GM12878 (cell line): ENCODE measurements at regions not wholly inside any gene's neighbourhood (a gene's known extent, or its start where the extent isn't known, plus 50 kb on each side); places are given as distances from the start of the nearest gene placed in this dataset.
A peak's percentile ranks its signal among the peaks of the same experiment; 100 is the strongest.

Experiments
- BHLHE40 ChIP-seq, 2 experiments: fragments of 450-650 bp in 1 of 2; IDR thresholded peaks; 2 replicates each; pipeline ENCODE4 v1.6.1; 2011 to 2017; ENCODE audit warnings: low read depth in 2 of 2, borderline replicate concordance in 1 of 2, improper control_type of control experiment in 1 of 2, low read length in 1 of 2, mild to moderate bottlenecking in 1 of 2
- DPF2 ChIP-seq: fragments of 450-650 bp; IDR thresholded peaks from 2 replicates; pipeline ENCODE4 v1.6.1; 2017; ENCODE audit warnings: mild to moderate bottlenecking
- EP300 ChIP-seq, 2 experiments: fragments of 150-350 bp in 1 of 2; IDR thresholded peaks; 2 replicates each; pipeline ENCODE4 v1.6.1; 2011 to 2012; ENCODE audit warnings: low read depth in 2 of 2, low read length in 2 of 2, borderline replicate concordance in 1 of 2, improper control_type of control experiment in 1 of 2, inconsistent platforms in 1 of 2; ENCODE audit not compliant: control insufficient read depth in 1 of 2
- FOS ChIP-seq: IDR thresholded peaks from 3 replicates; pipeline ENCODE4 v1.6.1; 2011; ENCODE audit warnings: borderline replicate concordance; ENCODE audit not compliant: insufficient read length; ENCODE audit errors: extremely low read depth
- HDAC2 ChIP-seq: fragments of 200-600 bp; sonication (generic); IDR thresholded peaks from 2 replicates; pipeline ENCODE4 v1.6.1; 2017
- MEF2B ChIP-seq: fragments of 450-650 bp; IDR thresholded peaks from 2 replicates; pipeline ENCODE4 v1.6.1; 2018; ENCODE audit warnings: mild to moderate bottlenecking, moderate library complexity; ENCODE audit not compliant: partially characterized antibody, poor library complexity, severe bottlenecking
- NBN ChIP-seq: fragments of 450-650 bp; IDR thresholded peaks from 2 replicates; pipeline ENCODE4 v1.6.1; 2016
- NFIC ChIP-seq: IDR thresholded peaks from 2 replicates; pipeline ENCODE4 v1.6.1; 2012; ENCODE audit warnings: low read depth, mild to moderate bottlenecking, inconsistent platforms, low read length, moderate library complexity
- PAX8 ChIP-seq: fragments of 450-650 bp; IDR thresholded peaks from 2 replicates; pipeline ENCODE4 v1.6.1; 2017; ENCODE audit warnings: mild to moderate bottlenecking, moderate library complexity
- SMC3 ChIP-seq: IDR thresholded peaks from 2 replicates; pipeline ENCODE4 v1.6.1; 2011; ENCODE audit warnings: low read length, improper control_type of control experiment, borderline replicate concordance
- SPI1 ChIP-seq: IDR thresholded peaks from 2 replicates; pipeline ENCODE4 v1.6.1; 2011; ENCODE audit warnings: low read depth, mild to moderate bottlenecking, low read length, moderate library complexity, borderline replicate concordance; ENCODE audit not compliant: insufficient read depth
- STAT3 ChIP-seq: IDR thresholded peaks from 2 replicates; pipeline ENCODE4 v1.6.1; 2011; ENCODE audit warnings: low read depth, low read length, improper control_type of control experiment
- TF ChIP-seq, protein P1 (sequence below): fragments of 450-650 bp; formaldehyde crosslinking; IDR thresholded peaks from 2 replicates; pipeline ENCODE4 v1.4.0; 2020; ENCODE audit warnings: mild to moderate bottlenecking, moderate library complexity
- TF ChIP-seq, protein P2 (sequence below): fragments of 450-650 bp; IDR thresholded peaks from 2 replicates; pipeline ENCODE4 v1.6.1; 2017; ENCODE audit warnings: low read depth, mild to moderate bottlenecking, moderate library complexity
- TF ChIP-seq, protein P3 (sequence below): IDR thresholded peaks from 2 replicates; pipeline ENCODE4 v1.6.1; 2012; ENCODE audit warnings: low read depth, low read length, improper control_type of control experiment
- TF ChIP-seq, protein P4 (sequence below): IDR thresholded peaks from 2 replicates; pipeline ENCODE4 v1.6.1; 2011; ENCODE audit warnings: mild to moderate bottlenecking, low read depth, low read length, moderate library complexity; ENCODE audit not compliant: insufficient replicate concordance
- TF ChIP-seq, protein P5 (sequence below): fragments of 450-650 bp; IDR thresholded peaks from 2 replicates; pipeline ENCODE4 v1.6.1; 2016; ENCODE audit warnings: mild to moderate bottlenecking
- TF ChIP-seq, protein P6 (sequence below): fragments of 450-650 bp; IDR thresholded peaks from 2 replicates; pipeline ENCODE4 v1.6.1; 2018; ENCODE audit warnings: borderline replicate concordance, mild to moderate bottlenecking; ENCODE audit not compliant: partially characterized antibody

DNA sequence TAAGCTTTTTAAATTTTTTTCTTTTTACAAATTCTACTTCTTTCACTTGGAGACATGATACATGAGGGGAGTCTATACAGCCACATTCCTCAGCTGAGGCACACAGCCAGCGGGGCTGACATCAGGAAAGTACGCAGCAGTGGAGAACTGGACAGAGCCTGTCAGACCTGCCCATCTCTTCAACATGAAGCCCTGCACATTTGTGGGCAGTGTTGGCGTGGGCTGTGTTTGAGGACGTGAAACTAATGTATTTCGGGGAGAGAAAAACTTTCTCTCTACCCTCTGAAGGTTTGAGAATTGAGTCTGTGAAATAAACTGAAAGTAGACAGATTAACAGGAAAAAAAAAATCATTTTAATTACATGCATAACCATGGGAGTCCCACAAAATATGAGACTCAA, 84.8 kb upstream of the HTATIP2 start (continued):
- TF ChIP-seq MEF2B (peak; percentile 51), NBN (no peak), BHLHE40 (IDR thresholded peaks at IDR 0.05; ENCODE audit: borderline replicate concordance in 1 of 2, low read depth in 2 of 2, low read length in 1 of 2) (peak in 1 of 2 experiments; percentile 9; a peak in 1 of 4 replicates), HDAC2 (no peak), FOS (no peak), STAT3 (no peak), DPF2 (0 out of 2 replicates have a peak, but pooled peaks have one; percentile 37), NFIC (no peak), EP300 (IDR thresholded peaks at IDR 0.05; ENCODE audit: borderline replicate concordance in 1 of 2, control insufficient read depth in 1 of 2, low read depth in 2 of 2, low read length in 2 of 2) (no peak), SMC3 (no peak), SPI1 (peak; percentile 84), PAX8 (no peak)
- TF ChIP-seq, protein P1, sequence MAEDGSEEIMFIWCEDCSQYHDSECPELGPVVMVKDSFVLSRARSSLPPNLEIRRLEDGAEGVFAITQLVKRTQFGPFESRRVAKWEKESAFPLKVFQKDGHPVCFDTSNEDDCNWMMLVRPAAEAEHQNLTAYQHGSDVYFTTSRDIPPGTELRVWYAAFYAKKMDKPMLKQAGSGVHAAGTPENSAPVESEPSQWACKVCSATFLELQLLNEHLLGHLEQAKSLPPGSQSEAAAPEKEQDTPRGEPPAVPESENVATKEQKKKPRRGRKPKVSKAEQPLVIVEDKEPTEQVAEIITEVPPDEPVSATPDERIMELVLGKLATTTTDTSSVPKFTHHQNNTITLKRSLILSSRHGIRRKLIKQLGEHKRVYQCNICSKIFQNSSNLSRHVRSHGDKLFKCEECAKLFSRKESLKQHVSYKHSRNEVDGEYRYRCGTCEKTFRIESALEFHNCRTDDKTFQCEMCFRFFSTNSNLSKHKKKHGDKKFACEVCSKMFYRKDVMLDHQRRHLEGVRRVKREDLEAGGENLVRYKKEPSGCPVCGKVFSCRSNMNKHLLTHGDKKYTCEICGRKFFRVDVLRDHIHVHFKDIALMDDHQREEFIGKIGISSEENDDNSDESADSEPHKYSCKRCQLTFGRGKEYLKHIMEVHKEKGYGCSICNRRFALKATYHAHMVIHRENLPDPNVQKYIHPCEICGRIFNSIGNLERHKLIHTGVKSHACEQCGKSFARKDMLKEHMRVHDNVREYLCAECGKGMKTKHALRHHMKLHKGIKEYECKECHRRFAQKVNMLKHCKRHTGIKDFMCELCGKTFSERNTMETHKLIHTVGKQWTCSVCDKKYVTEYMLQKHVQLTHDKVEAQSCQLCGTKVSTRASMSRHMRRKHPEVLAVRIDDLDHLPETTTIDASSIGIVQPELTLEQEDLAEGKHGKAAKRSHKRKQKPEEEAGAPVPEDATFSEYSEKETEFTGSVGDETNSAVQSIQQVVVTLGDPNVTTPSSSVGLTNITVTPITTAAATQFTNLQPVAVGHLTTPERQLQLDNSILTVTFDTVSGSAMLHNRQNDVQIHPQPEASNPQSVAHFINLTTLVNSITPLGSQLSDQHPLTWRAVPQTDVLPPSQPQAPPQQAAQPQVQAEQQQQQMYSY (CRISPR knock-in tag) = no peak
- TF ChIP-seq, protein P2, sequence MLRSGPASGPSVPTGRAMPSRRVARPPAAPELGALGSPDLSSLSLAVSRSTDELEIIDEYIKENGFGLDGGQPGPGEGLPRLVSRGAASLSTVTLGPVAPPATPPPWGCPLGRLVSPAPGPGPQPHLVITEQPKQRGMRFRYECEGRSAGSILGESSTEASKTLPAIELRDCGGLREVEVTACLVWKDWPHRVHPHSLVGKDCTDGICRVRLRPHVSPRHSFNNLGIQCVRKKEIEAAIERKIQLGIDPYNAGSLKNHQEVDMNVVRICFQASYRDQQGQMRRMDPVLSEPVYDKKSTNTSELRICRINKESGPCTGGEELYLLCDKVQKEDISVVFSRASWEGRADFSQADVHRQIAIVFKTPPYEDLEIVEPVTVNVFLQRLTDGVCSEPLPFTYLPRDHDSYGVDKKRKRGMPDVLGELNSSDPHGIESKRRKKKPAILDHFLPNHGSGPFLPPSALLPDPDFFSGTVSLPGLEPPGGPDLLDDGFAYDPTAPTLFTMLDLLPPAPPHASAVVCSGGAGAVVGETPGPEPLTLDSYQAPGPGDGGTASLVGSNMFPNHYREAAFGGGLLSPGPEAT = peak; percentile 18; the same call in 1 of the 2 replicates
- TF ChIP-seq, protein P3, sequence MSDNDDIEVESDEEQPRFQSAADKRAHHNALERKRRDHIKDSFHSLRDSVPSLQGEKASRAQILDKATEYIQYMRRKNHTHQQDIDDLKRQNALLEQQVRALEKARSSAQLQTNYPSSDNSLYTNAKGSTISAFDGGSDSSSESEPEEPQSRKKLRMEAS = no peak
- TF ChIP-seq, protein P4, sequence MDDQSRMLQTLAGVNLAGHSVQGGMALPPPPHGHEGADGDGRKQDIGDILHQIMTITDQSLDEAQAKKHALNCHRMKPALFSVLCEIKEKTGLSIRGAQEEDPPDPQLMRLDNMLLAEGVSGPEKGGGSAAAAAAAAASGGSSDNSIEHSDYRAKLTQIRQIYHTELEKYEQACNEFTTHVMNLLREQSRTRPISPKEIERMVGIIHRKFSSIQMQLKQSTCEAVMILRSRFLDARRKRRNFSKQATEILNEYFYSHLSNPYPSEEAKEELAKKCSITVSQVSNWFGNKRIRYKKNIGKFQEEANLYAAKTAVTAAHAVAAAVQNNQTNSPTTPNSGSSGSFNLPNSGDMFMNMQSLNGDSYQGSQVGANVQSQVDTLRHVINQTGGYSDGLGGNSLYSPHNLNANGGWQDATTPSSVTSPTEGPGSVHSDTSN = no peak
- TF ChIP-seq, protein P5, sequence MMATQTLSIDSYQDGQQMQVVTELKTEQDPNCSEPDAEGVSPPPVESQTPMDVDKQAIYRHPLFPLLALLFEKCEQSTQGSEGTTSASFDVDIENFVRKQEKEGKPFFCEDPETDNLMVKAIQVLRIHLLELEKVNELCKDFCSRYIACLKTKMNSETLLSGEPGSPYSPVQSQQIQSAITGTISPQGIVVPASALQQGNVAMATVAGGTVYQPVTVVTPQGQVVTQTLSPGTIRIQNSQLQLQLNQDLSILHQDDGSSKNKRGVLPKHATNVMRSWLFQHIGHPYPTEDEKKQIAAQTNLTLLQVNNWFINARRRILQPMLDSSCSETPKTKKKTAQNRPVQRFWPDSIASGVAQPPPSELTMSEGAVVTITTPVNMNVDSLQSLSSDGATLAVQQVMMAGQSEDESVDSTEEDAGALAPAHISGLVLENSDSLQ = peak; percentile 34; the same call in 1 of the 2 replicates
- TF ChIP-seq, protein P6, sequence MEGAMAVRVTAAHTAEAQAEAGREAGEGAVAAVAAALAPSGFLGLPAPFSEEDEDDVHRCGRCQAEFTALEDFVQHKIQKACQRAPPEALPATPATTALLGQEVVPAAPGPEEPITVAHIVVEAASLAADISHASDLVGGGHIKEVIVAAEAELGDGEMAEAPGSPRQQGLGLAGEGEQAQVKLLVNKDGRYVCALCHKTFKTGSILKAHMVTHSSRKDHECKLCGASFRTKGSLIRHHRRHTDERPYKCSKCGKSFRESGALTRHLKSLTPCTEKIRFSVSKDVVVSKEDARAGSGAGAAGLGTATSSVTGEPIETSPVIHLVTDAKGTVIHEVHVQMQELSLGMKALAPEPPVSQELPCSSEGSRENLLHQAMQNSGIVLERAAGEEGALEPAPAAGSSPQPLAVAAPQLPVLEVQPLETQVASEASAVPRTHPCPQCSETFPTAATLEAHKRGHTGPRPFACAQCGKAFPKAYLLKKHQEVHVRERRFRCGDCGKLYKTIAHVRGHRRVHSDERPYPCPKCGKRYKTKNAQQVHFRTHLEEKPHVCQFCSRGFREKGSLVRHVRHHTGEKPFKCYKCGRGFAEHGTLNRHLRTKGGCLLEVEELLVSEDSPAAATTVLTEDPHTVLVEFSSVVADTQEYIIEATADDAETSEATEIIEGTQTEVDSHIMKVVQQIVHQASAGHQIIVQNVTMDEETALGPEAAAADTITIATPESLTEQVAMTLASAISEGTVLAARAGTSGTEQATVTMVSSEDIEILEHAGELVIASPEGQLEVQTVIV = no peak
